SW480 (cell line): ENCODE measurements at regions not wholly inside any gene's neighbourhood (a gene's known extent, or its start where the extent isn't known, plus 50 kb on each side); places are given as distances from the start of the nearest gene placed in this dataset.
"Not testable (repeated sequence)": the region's sequence is repeated elsewhere in the genome, so short reads cannot be mapped to it uniquely, and the experiment has no call there.

Source experiments
- DNase-seq: peaks from one replicate; pipeline ENCODE4 v3.0.0-alpha.2; 2016; ENCODE audit warnings: low spot score

GRCh38 chr9:106106396-106106795, 412.1 kb downstream of the TMEM38B start:
- DNase-seq = no peak

GRCh38 chr9:106107716-106108115, 413.4 kb downstream of the TMEM38B start:
- no peak for DNase-seq

- not testable (repeated sequence) for DNase-seq
These were observed 415.4 kb downstream of the TMEM38B start for GRCh38 chr9:106109706-106110105.

GRCh38 chr9:106110483-106110882, 416.1 kb downstream of the TMEM38B start:
- no peak for DNase-seq

- DNase-seq = no peak
These were observed 416.8 kb downstream of the TMEM38B start for GRCh38 chr9:106111039-106111730.

DNA sequence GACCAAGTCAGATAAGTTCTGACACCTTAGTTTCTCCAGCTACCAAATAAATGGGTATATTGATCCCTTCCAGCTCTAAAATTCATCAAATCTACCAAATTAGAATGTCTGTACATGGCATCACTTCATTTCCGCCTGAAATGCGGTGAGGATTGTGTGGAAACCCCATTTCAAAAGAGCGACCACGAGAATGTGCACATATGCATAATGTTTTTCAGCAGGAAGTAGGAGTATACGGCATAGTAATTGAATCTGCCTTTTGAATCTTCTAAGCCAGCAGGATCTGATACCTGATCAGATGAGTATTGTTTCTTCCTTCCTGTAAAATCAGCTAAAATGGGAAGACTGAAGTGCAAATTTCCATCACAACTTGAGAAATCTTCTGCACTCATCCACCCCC, 418.6 kb downstream of the TMEM38B start:
- DNase-seq = no peak

DNA sequence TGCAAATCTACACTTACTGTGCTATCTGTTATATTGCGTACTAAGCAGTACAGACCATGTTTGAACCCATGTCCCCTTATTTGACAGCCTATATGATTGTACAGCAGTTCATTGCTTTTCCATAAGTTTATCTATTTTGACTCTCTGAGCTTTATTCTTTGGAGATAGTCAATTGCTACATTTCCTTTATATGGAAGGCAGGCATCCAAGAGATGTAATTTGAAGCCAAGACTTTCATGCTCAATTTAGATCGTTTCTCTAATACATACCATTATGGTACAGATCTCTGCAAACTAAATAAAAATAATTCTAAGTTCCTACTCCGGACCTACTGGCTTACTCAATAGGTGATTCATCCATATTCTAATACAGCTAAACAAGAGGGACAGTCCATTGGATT, 424.8 kb downstream of the TMEM38B start:
- no peak for DNase-seq

DNA sequence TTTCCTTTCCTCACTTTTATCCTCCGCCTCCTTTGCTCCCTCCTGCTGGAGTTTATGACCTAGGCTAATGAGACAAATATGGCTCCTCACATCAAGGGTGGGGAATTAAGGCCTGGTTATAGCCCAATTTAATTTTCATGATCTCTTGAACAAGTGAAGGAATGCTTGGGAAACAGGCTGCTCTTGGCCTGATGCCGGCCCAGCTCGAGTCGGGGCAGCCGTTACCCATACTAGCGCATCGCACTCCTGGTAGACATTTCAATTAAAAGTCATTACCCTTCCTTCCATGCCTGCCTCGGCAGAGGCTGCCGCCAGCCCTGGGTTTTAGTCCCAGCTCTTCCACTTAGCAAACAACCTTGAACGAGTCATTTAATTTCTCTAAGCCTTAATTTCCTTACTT, 425.7 kb downstream of the TMEM38B start:
- DNase-seq = no peak

GRCh38 chr9:106127776-106128175, 433.4 kb downstream of the TMEM38B start:
- DNase-seq = no peak

DNA sequence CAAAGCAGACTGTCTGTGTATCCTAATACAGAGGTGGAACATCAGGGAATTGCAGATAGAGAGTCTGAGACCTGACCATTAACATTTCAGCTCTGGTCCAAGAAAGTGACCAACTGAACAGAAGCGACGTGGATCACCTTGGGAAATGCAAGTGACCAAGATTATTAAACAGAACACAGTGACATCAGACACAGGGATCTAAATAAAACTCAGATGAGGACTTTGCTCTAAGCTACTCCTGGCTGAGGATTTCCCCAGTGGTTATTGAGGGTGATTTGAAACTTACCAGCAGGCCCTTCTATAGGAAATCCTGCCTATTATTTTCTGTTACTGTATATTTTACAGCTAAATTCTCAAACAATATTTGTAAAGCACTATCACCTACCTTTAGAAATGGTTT, 436.0 kb downstream of the TMEM38B start:
- no peak for DNase-seq

GRCh38 chr9:106143781-106144180, 449.4 kb downstream of the TMEM38B start:
- DNase-seq = no peak

DNA sequence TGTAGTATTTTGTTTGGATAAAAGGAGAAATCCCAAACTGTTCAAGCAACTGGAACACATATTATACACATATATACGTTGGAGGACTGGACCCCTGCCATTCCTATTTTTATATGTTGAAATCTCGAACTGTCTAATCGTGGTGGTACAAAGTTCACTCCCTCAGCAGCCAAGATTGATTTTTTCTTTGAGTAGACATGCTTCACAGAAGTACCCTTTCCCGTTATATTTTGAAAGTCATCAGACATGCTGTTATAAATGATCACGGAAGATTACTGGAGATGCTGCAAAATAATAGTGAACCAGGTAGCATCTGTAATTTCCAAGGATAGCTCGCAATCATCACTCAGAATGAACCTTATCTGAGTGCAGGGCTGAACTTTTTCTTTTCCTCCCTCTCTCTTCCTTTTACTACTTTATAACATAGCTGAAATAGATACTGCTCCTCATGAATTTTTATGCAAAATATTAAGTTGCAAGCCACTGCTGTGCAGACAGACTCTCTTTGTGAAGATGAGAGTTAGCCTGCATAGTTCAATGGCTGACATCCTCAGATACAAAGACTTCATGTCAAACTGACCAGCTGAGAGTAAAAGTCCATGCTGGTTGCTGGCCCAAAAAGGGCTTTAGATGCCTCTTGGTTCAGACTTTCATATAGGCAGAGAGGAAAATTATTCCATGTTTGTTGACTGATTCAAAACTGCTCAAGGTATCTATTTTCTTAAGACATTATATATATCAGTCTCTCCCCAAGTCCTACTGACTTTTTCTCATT, 451.9 kb downstream of the TMEM38B start:
- no peak for DNase-seq

DNA sequence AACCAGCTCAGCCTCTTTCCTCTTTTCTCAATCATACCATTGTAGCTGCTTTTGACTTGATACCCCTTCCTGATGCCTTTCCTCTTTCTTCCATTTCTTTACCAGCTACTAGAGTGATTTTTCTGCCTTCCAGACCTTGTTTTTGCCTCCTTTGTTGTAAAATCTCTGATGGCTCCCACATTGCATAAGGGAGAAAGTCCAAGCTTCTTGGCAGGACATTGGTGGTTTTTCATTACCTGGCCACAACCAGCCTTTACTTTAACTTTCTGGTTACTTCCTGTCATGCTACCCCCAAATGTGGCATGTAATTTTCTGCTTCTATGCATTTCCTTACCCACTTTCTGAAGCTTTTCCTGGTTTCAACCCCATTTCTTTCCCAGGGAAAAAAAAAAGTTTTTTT, 452.5 kb downstream of the TMEM38B start:
- no peak for DNase-seq

GRCh38 chr9:106149956-106150355, 455.6 kb downstream of the TMEM38B start:
- DNase-seq = no peak

GRCh38 chr9:106156465-106156864, 462.1 kb downstream of the TMEM38B start:
- no peak for DNase-seq

GRCh38 chr9:106172265-106172664, 477.9 kb downstream of the TMEM38B start:
- no peak for DNase-seq

DNA sequence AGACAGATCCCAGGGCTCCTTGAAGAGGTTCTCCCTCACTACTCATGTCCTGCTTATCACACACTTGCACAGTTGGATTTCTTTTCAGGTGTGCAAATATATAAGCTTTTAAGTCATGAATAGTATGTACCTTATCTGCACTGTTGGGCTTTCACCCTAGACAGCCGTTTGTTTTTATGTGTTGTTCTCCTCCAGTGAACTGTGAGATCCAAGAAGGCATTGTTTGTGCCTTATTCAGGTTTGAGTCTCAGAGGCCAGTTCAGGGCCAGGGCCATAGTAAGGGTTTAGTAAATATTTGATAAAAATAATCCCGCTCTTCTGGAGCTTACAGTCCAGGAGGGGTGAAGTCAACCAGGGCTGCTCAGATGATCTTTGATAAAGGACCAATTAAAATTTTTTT, 480.0 kb downstream of the TMEM38B start:
- no peak for DNase-seq

- no peak for DNase-seq
These were observed 482.9 kb downstream of the TMEM38B start for GRCh38 chr9:106177216-106177615.

DNA sequence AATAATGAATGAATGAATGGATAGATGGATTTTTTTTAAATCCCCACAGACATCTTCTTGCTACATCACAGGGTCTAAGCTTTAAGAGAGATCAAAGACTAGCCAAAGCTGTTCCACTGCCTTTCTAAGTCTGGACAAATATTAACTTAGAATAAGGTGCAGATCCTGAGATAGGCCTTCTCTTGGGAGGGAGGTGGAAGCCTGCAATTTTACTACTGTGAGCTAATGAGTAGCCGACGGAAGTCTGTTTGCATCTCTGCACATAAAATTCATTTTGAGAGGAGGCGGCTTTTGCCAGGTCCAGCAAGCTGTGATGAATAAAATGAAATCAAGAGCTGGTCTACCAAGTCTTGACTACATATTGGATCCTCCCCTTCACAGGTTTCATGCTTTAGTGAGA, 484.9 kb downstream of the TMEM38B start:
- DNase-seq = no peak

DNA sequence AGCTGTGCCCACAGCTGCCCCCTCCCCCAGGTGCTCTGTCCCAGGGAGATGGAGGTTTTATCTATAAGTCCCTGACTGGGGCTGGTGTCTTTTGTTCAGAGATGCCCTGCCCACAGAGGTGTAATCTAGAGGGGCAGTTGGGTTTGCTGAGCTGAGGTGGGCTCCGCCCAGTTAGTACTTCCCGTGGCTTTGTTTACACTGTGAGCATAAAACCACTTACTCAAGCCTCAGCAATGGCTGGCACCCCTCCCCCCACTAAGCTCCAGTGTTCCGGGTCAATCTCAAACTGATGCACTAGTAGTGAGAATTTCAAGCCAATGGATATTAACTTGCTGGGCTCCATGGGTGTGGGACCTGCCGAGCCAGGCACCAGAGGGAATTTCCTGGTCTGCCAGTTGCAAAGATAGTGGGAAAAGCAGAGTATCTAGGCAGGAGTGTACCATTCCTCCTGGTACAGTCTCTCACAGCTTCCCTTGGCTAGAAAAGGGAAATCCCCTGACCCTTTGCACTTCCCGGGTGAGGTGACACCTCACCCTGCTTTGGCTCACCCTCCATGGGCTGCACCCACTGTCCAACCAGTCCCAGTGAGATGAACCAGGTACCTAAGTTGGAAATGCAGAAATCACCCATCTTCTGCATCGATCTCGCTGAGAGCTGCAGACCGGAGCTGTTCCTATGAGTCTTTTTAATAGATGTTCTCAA, 509.6 kb downstream of the TMEM38B start:
- DNase-seq = not testable (repeated sequence)

- DNase-seq = no peak
These were observed 513.0 kb downstream of the TMEM38B start for GRCh38 chr9:106207298-106207697.

DNA sequence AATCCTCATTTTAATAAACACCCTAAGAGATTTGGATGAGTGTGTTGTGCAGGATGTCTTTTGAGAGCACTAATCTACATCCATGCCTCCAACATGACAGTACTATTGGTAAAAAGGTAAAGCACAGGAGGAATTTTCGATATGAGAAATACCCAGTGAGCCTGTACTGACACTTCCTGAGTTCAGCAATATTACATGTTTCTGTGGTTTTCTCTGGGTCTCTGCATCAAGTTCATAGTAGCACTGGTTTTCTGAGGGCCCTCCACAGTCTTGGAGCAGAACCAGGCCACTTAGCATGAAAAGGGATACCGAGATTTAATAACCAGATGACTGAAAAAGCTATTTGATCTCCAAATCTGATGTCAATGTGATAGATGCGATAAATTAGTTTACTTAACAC, 524.1 kb downstream of the TMEM38B start:
- no peak for DNase-seq

GRCh38 chr9:106218854-106219253, 524.5 kb downstream of the TMEM38B start:
- DNase-seq = no peak
